Dedifferentiated amniotic fluid mesenchymal stem cell (primary cell): ENCODE measurements at regions not wholly inside any gene's neighbourhood (a gene's known extent, or its start where the extent isn't known, plus 50 kb on each side); places are given as distances from the start of the nearest gene placed in this dataset.

Experiments
- DNase-seq: peaks from one replicate; pipeline ENCODE4 v3.0.0-alpha.2; 2016; ENCODE audit errors: extremely low spot score

DNA sequence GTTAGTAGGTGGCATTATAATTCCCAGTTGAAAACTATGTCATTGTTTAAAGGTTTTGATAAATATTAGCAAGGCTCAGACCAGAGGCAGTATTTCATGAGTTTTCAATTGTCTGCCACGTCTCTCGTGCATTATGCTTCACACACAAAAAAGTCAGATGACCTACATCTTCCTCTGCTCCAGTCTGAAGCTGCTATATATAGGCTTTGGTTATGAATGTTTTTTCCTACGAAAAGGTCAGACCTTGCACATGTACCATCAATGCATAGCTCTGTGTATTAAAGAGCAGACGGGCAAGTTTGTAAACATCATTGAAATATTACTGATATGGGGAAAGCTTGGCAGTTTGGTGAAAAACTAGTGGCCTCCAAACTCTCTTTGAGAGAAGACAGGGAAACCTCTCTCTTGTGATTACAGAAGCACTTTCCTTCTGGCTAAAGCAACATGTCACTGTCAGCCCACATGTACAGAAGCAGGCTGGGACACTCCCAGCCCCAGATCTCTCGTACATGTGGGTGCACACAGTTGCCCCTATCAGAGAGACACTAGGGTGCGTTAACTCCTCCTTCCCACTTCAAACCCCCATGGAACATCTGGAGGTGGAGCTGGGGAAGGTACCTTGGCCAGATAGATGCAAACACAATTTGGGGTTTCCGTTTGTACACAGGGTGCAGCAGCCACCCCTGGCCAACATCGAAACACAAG, 184.0 kb upstream of the BCL6 start:
- DNase-seq, result no peak

DNA sequence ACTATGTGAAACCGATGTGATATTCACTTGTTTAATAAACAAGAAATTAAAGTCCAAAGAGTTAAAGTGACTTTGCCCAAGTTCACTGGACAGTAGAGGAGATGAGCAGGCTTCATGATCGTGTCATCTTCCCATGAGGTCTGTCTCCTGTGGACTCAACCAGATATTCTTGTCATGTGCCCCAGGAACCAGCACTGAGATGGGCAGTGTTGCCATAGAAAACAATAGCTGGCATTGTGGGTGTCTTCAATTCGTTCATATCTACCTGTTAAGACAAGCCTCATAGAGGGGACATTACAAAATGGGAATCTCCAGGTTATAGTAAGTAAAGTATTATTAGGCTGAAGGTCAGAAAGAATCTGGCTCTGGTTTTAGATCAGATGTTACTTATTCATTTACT, 184.8 kb upstream of the BCL6 start:
- DNase-seq, result no peak

DNA sequence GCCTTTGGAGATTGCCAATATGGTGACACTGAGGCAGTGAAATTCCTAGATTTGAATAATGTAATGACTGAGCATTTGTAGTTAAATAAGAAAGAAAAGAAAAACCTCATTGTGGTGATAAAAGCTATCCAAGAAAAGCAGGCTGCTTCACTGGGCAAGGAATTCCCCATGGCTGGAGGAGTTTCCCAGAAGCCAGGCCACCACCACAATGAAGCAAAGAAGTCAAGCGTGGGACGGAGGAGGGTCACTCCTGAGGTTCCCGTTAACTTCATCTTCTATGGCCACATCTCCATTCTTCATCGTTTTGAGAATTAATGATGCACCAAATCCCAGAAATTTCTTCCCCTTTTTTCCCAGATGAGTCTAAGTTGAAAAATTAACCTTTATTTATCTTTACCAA, 185.8 kb upstream of the BCL6 start:
- no peak for DNase-seq

DNA sequence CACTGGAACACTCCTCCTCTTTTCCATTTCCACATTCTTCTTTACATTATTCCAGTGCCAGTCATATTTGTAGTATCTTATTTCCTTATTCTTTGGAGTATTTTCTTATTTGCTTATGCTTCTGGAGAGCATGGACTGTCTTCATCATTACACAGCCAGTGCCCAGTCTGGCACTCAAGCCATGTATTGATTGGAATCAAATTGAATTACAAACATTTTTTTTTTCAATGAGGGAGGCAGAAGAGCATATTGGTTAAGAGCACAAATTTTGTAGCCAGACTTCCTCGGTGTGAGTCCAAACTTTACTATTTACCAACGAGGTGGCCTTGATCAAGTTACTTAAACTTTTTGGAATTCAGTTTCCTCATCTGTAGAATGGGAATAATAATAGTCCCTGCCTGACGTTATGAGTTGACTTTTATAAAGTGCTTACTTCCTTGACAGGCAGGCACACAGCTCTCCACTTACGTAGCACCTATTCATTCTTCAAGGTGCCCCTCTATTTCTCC, 186.6 kb upstream of the BCL6 start:
- DNase-seq, result no peak

DNA sequence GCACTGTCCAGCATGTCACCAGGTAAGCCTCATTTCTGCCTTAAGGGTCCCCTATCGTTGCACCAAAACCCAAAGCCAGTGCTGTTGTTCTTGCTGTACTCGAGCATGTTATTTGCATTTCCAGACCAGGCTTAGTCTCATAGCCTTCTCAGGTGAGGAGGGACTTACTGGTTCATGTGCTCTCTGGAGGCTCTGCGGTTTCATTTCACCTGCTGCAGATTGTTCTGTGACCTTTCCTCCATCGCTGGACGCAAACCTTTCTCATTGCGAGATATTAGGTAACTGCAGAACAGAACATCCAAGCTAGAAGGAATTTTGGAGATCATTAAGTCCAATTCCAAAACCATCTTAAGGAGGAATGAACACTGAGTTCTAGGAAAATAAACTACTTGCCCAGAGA, 187.3 kb upstream of the BCL6 start:
- no peak for DNase-seq

DNA sequence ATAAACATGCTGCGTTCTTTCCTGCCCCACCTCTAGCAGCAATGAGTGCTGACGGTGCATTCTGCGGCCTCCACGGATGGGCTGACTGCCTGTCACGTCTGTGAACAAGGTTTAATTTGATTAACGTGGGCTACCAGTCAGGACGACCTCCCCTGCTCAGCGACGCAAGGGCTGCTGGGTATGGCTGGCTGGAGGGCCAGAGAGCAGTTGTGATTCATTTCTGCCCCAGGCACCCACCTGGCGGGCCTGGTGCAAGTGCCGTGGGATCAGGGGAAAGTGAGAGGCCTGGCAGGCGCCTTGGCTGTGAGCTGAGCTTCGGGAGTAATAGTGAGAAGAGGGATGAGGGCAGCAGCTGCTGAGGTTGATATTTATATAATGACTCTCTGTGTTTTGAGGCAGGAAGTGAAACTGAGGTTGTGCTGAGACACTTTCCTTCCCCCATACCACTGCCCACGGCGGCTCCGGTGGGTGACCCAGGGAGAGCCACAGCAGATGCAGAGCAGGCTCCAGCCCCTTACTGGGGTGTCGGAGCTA, 190.4 kb upstream of the BCL6 start:
- DNase-seq, result no peak

DNA sequence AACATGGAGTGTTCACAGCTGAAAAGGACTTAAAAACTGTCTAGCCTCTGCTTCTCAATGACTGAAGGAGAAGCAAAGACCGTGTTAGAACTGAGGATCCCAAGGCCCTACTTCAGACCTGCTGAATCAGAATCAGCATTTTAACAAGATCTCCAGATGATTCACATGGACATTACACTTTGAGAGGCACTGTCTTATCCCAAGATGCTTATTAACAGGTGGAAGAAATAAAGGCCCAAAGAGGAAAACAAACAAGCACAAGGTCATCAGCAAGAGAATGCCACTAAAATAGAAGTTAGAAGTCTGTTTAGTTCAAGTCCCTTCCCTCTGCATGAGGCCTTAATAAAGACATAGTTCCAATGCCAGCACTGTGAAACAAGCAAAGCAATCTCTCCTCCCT, 191.4 kb upstream of the BCL6 start:
- DNase-seq, result no peak

DNA sequence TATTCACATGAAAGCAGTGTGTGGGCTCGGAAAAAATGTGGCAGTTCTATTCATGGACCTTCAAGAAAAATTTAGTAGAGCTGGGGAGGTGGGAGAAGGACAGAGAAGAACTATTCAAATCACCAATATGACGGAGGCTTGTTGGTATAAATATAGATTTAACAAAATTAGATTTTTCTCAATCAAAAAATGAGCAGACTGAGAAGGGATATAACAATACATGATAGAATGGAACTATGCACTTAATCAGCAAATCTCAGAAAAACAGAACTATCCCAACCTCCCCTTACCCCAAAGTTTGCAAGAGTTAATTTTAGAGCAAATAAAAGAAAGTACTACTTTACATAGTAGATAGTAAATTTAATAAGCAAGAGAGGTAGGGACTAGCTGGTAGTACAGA, 194.6 kb upstream of the BCL6 start:
- no peak for DNase-seq

DNA sequence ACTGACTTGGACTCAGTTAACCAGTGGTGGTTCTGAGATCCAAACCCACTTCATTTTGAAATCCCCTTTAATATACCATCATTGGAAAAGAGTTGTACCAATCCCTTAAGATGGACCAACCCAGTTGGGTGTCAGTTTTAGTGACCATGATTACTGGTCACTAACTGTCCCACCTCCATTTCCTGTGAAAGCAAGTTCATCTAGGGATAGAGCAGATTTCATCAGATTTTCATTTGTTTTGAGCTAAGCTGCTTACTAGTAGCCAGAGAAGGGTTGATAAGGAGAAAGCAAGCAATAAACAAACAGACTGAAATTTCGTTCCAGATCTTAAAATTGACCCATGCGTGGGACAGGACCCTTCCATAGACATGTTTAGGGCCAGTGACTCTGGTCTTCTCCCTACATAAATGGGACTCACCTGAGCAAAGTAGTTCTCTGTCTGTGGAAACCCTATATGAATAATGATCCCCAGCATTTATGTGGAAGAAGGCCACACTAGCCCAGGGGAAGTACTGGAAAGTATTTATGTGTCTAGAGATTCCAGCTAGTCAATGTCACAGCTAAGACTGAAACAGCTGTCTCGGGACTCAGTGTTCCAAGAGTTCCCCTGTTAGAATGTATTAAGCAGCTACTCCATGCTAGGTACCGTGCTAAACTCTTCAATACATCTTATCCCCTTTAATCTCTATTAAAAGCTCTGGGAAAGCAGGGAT, 196.0 kb upstream of the BCL6 start:
- no peak for DNase-seq

DNA sequence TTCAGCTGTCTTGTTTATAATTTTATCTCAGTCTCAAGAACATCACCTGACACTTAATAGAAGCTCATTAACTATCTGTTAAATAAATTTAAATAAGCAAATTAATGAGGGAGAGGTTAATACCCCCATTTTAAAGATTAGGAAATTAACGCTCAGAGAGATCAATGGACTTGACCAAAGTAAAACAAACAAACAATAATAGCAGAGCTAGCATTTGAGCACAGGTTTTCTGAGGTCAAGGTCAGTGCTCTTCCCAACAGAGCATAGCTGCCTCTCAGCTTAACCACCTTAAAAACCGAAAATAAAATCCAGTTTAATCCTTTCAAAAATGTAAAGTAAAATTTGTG, 196.6 kb upstream of the BCL6 start:
- no peak for DNase-seq

DNA sequence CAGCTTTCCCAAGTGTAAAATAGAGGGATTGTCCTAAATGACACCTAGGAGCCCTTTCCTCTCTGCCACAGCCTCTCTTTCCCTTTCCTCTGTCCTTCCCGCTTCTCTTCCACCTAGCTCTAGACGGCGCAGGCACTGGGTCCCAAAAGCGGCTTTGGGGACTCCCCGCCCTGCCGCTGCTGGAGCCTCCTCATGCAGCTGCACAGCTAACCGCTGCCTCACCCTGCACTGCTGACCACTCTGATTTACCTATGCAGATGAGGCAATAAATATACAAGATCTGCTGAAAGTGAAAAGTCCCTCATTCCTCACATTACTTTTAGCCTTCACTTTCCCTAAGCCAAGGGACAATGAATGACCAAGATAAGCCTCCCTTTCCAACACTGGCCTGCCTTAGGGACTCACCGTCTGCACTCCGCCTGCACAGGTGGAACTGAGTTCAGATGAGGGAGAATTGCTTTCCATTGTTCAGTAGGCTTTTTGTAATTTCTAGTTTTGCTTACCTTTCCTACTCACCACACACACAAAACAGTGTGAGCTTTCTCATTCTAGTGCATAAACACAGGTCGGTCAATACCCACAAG, 197.5 kb upstream of the BCL6 start:
- DNase-seq, result no peak

DNA sequence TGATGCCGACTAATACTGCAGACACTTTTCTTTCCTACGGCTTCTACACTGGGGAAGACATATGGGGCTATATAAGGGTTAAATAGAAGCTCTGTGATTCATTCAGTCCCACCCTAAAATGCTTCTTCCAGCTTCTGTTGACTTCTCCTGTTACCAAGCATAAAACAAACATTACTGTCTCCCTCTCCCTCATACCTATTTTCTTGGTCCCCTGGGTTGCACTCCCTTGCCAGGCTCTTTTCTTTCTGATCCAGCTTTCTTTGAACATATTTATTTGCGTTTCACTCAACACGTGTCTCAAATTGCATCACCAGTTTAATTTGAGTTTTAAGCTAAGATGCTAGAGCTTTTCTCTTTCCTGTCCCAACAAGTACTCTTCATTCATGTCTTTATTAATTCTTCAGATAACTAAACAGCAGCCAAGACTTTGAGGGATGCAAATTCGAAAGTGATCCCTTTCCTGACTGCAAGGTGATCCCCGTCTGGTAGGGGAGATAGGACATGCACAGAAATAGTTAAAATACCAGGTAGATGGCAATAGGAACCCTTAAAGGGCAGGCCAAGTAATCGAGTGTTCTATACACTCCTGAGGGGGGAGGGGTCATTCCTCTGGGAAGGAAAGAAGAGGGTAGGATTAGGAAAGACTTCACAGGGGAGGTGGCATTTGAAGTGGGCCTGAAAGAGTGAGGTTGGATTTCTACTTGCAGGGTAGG, 198.6 kb upstream of the BCL6 start:
- DNase-seq, result peak; percentile 37

DNA sequence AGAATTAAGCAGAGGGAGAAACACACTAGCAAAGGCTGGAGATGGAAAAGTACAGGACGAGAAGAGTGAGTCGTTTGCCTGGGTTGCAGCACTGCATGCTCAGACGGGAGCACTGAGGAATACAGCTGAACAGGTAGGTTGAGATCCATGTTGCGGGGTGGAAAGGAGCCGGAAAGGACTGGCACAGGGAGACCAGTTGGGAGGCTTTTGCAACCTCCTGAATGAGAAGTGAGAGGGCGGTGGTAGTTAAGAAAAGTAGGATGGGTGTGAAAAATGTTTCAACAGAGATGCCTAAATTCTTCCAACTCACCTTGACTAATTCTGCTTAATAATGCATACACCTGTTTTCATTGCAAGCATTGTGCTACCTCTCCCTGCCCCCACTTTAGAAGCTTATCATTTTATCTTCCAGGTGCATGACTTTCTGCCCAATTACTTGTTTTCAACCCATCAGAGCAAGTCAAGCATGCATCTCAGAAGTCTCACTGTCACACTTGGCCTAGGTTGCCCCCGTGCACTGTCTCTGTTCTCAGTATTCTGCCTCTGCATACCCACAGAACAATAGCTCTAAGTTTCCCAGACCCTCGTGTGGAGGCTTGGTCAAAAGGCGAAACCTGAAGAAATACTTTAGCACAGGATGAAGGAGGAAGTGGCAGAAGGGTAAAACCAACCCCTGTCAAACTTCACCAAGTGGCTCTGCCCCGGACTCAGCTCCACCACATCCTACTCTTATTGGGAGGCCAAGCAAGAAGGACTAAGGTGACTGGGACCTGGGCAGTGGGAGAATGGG, 199.3 kb upstream of the BCL6 start:
- no peak for DNase-seq

DNA sequence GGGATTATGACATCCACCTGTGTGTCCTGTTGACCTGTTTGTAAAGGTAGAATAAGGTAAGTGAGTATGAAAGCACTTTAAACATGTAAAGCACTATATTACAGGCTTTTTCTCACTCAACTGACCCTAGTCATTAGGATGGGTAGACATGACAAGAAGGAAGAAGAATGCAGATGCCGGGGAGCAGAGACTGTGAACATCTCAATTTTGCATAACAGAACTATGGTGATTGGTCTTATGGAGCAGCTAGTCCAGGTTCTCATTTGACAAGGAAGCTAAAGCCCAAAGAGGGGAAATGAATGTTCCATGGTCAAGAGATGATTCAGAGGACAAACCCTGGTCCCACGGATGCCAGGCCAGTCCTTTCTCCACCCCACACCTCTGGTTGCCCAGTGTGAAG, 200.1 kb upstream of the BCL6 start:
- no peak for DNase-seq

DNA sequence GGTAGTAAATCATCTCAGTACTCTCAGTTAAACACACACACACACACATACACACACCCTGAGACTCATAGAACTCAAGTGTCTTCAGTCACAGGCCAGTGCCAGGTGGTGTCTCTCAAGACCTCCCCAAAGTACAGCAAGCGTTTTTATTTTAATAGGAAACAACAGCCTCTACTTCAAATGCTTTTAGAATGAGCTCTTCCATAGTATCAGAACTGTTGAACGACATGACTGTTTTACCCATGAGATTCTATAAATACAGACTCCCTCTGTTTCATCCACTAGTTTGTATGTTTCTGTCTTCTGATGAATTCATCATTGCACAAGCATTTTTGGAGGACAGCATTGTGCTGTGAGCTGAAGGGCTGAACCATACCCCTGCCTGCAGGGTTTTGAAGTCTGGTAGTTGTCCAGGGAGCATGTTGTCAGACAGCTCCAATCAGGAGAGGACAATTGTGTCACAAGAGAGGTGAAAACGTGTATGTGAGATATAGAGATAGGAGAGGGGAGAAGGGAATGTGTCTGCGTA, 201.0 kb upstream of the BCL6 start:
- peak; percentile 44 for DNase-seq

DNA sequence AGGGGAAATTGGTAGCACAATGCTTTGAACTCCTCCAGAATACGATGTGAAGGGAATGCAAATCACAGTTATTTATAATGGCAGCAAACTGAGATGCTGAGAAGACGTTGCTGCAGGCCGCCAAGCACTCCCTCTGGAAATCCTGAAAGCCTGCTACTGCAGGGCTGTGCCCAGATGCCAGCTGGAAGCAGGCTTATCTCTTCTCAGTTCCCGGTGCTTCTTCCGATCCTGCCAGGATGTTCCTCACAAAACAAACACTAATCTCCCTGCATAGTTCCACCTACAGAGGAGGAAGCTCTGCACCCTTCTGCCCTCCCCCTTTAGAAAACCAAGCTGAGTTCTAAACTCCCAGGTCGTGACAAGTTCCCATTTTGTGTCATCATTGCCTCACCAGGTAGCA, 201.7 kb upstream of the BCL6 start:
- DNase-seq, result no peak

DNA sequence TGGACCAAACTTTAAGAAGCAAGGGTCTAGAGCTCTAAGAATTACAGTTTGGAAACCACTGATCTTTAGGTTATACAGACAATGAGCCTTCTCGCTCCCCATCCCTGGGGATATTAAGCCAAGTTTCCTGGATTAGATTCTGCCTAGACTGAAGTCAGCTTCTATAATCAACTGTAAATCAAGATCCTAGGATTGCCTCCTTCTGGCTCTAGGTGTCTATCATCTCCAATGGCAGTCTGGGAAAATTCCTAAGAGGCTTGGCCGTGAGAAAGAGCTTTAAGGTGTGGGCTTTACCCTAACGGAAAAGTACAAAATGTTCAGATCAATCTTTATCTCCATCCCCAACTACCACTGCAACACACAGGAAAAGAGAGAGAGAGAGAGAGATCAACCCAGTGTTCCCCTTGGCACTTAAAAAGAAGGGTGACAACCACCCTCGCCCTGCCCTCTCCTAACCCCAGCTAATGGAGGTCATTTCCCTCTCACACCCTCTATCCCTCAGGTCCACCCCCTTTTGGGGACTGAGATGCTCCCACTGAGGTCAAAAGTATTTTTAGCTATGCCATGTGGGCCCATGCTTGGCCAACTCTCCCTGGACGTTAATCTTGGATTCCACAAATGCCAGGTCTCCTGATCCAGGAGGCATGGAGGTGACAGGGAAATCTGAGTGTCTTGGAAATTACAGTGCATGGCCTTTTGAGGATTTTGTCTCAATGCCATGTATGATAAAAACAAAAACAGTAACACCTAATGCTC, 202.8 kb upstream of the BCL6 start:
- no peak for DNase-seq

DNA sequence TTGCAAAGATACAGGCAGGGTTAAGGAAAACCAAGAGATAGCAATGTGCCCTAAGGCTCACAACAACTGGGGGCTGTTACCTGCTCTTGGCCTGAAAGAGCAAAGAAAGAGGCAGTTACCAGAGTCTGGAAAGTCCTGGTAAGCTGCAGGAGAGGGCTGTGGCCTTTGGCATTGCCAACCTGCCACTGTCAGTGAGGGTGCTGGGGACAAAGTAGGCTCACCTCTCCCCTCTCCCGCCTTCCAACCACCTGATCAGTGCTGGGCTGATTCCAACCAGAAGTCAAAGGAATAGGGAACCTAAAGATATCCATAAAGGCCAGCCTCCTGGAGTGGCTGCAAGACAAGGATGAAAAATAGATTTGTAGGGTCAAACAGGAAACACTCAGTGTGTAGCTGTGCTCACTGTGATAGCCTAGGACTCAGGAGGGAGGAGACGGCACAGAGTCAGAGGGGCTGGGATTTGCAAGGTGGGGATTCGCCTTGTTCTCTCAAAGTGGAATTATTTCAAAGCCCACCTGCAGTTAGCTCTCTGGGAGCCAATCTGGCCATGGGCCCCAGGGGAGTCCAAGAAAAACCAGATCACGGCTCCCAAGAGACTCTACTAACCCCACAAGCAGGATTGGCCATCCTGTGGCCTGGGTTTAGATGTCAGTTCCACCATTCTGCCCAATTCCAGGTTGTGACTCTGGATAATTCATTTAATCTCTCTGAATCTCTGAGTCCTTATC, 204.0 kb upstream of the BCL6 start:
- no peak for DNase-seq

DNA sequence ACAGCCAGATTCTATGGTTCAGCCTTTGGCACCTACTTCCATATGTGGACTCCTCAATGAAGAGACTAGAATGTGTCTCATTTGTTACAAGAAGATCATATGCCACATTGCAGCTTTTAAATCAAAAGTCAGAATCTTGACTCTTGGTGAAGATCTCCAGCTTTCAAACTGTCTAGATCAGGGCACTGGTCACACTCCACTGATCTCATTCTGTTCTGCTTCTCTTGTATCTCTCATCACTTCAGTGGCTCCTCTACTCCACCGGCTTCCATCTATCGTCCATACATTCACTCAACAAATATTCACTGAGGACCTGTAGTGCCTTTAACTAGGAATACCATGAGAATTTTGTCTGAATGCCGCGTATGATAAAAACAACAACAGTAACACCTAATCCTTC, 203.3 kb upstream of the LPP start:
- no peak for DNase-seq
